ENCODE measurements at regions not wholly inside any gene's neighbourhood (a gene's known extent, or its start where the extent isn't known, plus 50 kb on each side); places are given as distances from the start of the nearest gene placed in this dataset.

- no peak for TF ChIP-seq CTCF (IDR thresholded peaks at IDR 0.05; ENCODE audit: extremely low read depth, missing control alignments)
- no peak for DNase-seq (ENCODE audit: low spot score)
Measured at GRCh38 chr5:2378976-2379375, 372.5 kb downstream of the IRX2 start.

- no peak for DNase-seq (ENCODE audit: low spot score)
Measured at GRCh38 chr5:2378108-2378507, 373.4 kb downstream of the IRX2 start.

GRCh38 chr5:2376486-2376885 lies 375.0 kb downstream of the IRX2 start:
- DNase-seq (ENCODE audit: low spot score), result no peak
- TF ChIP-seq CTCF (IDR thresholded peaks at IDR 0.05; ENCODE audit: extremely low read depth, missing control alignments), result no peak

More at GRCh38 chr5:2378108-2378507, 373.4 kb downstream of the IRX2 start:
- no peak for TF ChIP-seq CTCF (IDR thresholded peaks at IDR 0.05; ENCODE audit: extremely low read depth, missing control alignments)

DNA sequence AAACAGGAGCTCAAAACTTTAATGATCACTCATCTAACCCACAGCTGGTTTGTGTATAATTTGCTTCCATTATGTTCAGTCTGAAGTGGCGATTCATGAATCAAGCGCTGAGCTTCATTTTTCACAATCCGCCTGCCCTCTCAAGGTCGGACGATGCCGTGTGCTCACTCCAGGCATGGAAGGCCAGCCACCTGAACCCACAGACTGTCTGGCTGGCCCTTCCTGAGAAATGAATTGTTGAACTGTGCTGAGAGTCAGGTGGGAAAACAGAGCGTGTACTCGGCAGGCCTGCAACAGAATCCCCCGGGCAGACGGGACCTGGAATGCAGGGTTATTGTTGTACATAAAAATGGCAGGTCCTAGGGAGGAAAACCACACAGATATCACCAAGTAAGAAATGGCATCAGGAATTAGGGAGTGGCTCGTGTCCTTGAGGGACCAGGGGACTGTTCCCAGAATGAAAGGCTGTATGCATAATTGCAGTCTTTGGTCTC lies 375.7 kb downstream of the IRX2 start:
- no peak for DNase-seq (ENCODE audit: low spot score)
- no peak for TF ChIP-seq CTCF (IDR thresholded peaks at IDR 0.05; ENCODE audit: extremely low read depth, missing control alignments)

GRCh38 chr5:2375291-2375690 lies 376.2 kb downstream of the IRX2 start:
- no peak for DNase-seq (ENCODE audit: low spot score)
- TF ChIP-seq CTCF (IDR thresholded peaks at IDR 0.05; ENCODE audit: extremely low read depth, missing control alignments), result no peak

GRCh38 chr5:2374703-2375102 lies 376.8 kb downstream of the IRX2 start:
- no peak for TF ChIP-seq CTCF (IDR thresholded peaks at IDR 0.05; ENCODE audit: extremely low read depth, missing control alignments)
- no peak for DNase-seq (ENCODE audit: low spot score)

GRCh38 chr5:2373631-2374030 lies 377.8 kb downstream of the IRX2 start:
- DNase-seq (ENCODE audit: low spot score), result no peak
- no peak for TF ChIP-seq CTCF (IDR thresholded peaks at IDR 0.05; ENCODE audit: extremely low read depth, missing control alignments)

All from GM20000 (cell line).